Fibroblast of the aortic adventitia (primary cell): ENCODE measurements at regions not wholly inside any gene's neighbourhood (a gene's known extent, or its start where the extent isn't known, plus 50 kb on each side); places are given as distances from the start of the nearest gene placed in this dataset.

Experiments
- DNase-seq: peaks from one replicate; pipeline ENCODE4 v3.0.0-alpha.2; 2010; ENCODE audit warnings: low read depth
- H3K4me3 ChIP-seq: 2 replicates; pipeline ENCODE4 v1.5.1; 2011; ENCODE audit warnings: low read depth, mild to moderate bottlenecking, control low read depth, low read length, moderate library complexity
- CTCF ChIP-seq: IDR thresholded peaks from 2 replicates; pipeline ENCODE4 v1.5.1; 2011; ENCODE audit warnings: mild to moderate bottlenecking, low read length, control low read depth, inconsistent platforms; ENCODE audit not compliant: insufficient read depth

- DNase-seq: no peak
- no peak for TF ChIP-seq CTCF
- H3K4me3 ChIP-seq: no peak overlapping the region
Measured at GRCh38 chr1:36664571-36665287, 182.0 kb upstream of the CSF3R start.

GRCh38 chr1:36663772-36664430 is 181.2 kb upstream of the CSF3R start:
- TF ChIP-seq CTCF: no peak
- no peak for DNase-seq
- H3K4me3 ChIP-seq: no peak overlapping the region

GRCh38 chr1:36658838-36659237 is 176.1 kb upstream of the CSF3R start:
- no peak for DNase-seq
- TF ChIP-seq CTCF: no peak
- H3K4me3 ChIP-seq: no peak overlapping the region

GRCh38 chr1:36657826-36658225 is 175.1 kb upstream of the CSF3R start:
- H3K4me3 ChIP-seq: no peak overlapping the region
- DNase-seq: no peak
- TF ChIP-seq CTCF: no peak

GRCh38 chr1:36656838-36657237 is 174.1 kb upstream of the CSF3R start:
- no peak for DNase-seq
- H3K4me3 ChIP-seq: no peak overlapping the region

GRCh38 chr1:36656271-36656670 is 173.6 kb upstream of the CSF3R start:
- DNase-seq: no peak
- TF ChIP-seq CTCF: no peak
- no peak overlapping the region for H3K4me3 ChIP-seq

More at GRCh38 chr1:36656838-36657237, 174.1 kb upstream of the CSF3R start:
- TF ChIP-seq CTCF: no peak
